Neuronal stem cell (in vitro differentiated cells): ENCODE measurements at regions not wholly inside any gene's neighbourhood (a gene's known extent, or its start where the extent isn't known, plus 50 kb on each side); places are given as distances from the start of the nearest gene placed in this dataset.

ENCODE experiments used
- DNase-seq: peaks from one replicate; pipeline ENCODE4 v3.0.0-alpha.2; 2013; ENCODE audit warnings: low spot score
- H2AFZ ChIP-seq: one replicate; pipeline ENCODE4 v1.6.1; 2013; ENCODE audit warnings: mild to moderate bottlenecking, low read length, inconsistent platforms
- H2AK5ac ChIP-seq: 2 replicates; pipeline ENCODE4 v1.6.1; 2013; ENCODE audit warnings: low read depth, mild to moderate bottlenecking, inconsistent platforms, low read length, moderate library complexity, mixed read lengths
- H2BK120ac ChIP-seq: 2 replicates; pipeline ENCODE4 v1.6.1; 2013; ENCODE audit warnings: low read depth, mild to moderate bottlenecking, inconsistent platforms, low read length, moderate library complexity, mixed read lengths
- H2BK12ac ChIP-seq: one replicate; pipeline ENCODE4 v1.6.1; 2013; ENCODE audit warnings: low read length, inconsistent platforms
- H2BK15ac ChIP-seq: 2 replicates; pipeline ENCODE4 v1.6.1; 2013; ENCODE audit warnings: mild to moderate bottlenecking, low read length, inconsistent platforms, mixed read lengths
- H2BK5ac ChIP-seq: one replicate; pipeline ENCODE4 v1.6.1; 2013; ENCODE audit warnings: inconsistent platforms, mild to moderate bottlenecking, low read length, moderate library complexity
- H3K14ac ChIP-seq: one replicate; pipeline ENCODE4 v1.6.1; 2013; ENCODE audit warnings: low read length, inconsistent platforms
- H3K18ac ChIP-seq: 2 replicates; pipeline ENCODE4 v1.6.1; 2013; ENCODE audit warnings: low read length, inconsistent platforms
- H3K23ac ChIP-seq: 2 replicates; pipeline ENCODE4 v1.6.1; 2013; ENCODE audit warnings: low read depth, mild to moderate bottlenecking, mixed read lengths, low read length, inconsistent platforms; ENCODE audit not compliant: poor library complexity
- H3K27ac ChIP-seq: replicated peaks from 3 replicates; pipeline ENCODE4 v1.5.1; 2013; ENCODE audit warnings: low read length, inconsistent platforms
- H3K27me3 ChIP-seq, 3 experiments: 2 replicates each; pipeline ENCODE4 v1.6.1; 2013; ENCODE audit warnings: low read length in 3 of 3, mild to moderate bottlenecking in 2 of 3, inconsistent platforms in 1 of 3, low read depth in 1 of 3, mixed read lengths in 1 of 3, moderate library complexity in 1 of 3; ENCODE audit not compliant: control insufficient read depth in 3 of 3, insufficient read depth in 3 of 3
- H3K36me3 ChIP-seq, 2 donors: replicated peaks in 1 of 2; 2 replicates each; pipeline ENCODE4 v1.6.1; 2013; ENCODE audit warnings: low read length in 2 of 2; ENCODE audit not compliant: control insufficient read depth in 2 of 2, insufficient read depth in 2 of 2
- H3K4ac ChIP-seq: 2 replicates; pipeline ENCODE4 v1.6.1; 2013; ENCODE audit warnings: inconsistent platforms, mild to moderate bottlenecking, low read length, moderate library complexity
- H3K4me1 ChIP-seq, 2 donors: 1 replicate in 1 of 2; 2 replicates in 1 of 2; pipeline ENCODE4 v1.6.1; 2013; ENCODE audit warnings: low read length in 2 of 2, low read depth in 1 of 2; ENCODE audit not compliant: control insufficient read depth in 2 of 2, insufficient read depth in 1 of 2
- H3K4me2 ChIP-seq: one replicate; pipeline ENCODE4 v1.6.1; 2013; ENCODE audit warnings: mild to moderate bottlenecking, low read length, inconsistent platforms; ENCODE audit not compliant: insufficient read depth, poor library complexity, severe bottlenecking
- H3K4me3 ChIP-seq, 2 donors: 2 replicates each; pipeline ENCODE4 v1.5.1; 2013; ENCODE audit warnings: low read length in 2 of 2, mild to moderate bottlenecking in 2 of 2, inconsistent platforms in 1 of 2, moderate library complexity in 1 of 2
- H3K79me1 ChIP-seq: one replicate; pipeline ENCODE4 v1.6.1; 2013; ENCODE audit warnings: low read depth, mild to moderate bottlenecking, inconsistent platforms, low read length, moderate library complexity
- H3K9ac ChIP-seq: one replicate; pipeline ENCODE4 v1.6.1; 2013; ENCODE audit warnings: mild to moderate bottlenecking, low read depth, low read length, inconsistent platforms; ENCODE audit not compliant: poor library complexity
- H3K9me3 ChIP-seq, 2 donors: replicated peaks in 1 of 2; 2 replicates each; pipeline versions ENCODE3 to v1.6.1; 2013; ENCODE audit warnings: low read length in 2 of 2, mild to moderate bottlenecking in 2 of 2, inconsistent platforms in 1 of 2, low read depth in 1 of 2, mixed read lengths in 1 of 2, moderate library complexity in 1 of 2; ENCODE audit not compliant: control insufficient read depth in 2 of 2, insufficient read depth in 1 of 2
- H4K8ac ChIP-seq: one replicate; pipeline ENCODE4 v1.6.1; 2013; ENCODE audit warnings: low read depth, mild to moderate bottlenecking, inconsistent platforms, low read length, moderate library complexity
- H4K91ac ChIP-seq: one replicate; pipeline ENCODE4 v1.6.1; 2013; ENCODE audit warnings: low read length, low read depth, mild to moderate bottlenecking, inconsistent platforms; ENCODE audit not compliant: poor library complexity
- WGBS, 2 donors: extraction: QIAGEN DNeasy Blood & Tissue Kit; methylation state at CpG; one replicate each; pipeline ENCODE4 v1.1.7; 2013; ENCODE audit warnings: missing lambda C conversion rate in 2 of 2, mixed read lengths in 1 of 2; ENCODE audit not compliant: insufficient read length in 2 of 2, insufficient replicate concordance in 1 of 2; ENCODE audit errors: extremely low coverage in 2 of 2; 5-methylcytosine and 5-hydroxymethylcytosine counted together

GRCh38 chr2:59590798-59591197 lies 962.7 kb downstream of the BCL11A start:
- Histone ChIP-seq H3K4me3 (no peak overlapping the region), H3K9ac (no peak overlapping the region), H2BK120ac (no peak overlapping the region), H4K8ac (no peak overlapping the region), H3K27me3 (no peaks in the 10 kb centered on the region), H3K4ac (no peak overlapping the region), H3K18ac (no peak overlapping the region), H2BK15ac (no peak overlapping the region), H3K9me3 (no peaks in the 10 kb centered on the region), H3K79me1 (no peaks in the 10 kb centered on the region), H4K91ac (no peak overlapping the region), H3K27ac (no peak overlapping the region), H3K4me2 (no peak overlapping the region), H3K36me3 (no peaks in the 10 kb centered on the region), H2BK12ac (no peak overlapping the region), H3K14ac (no peak overlapping the region), H3K4me1 (peaks cover 0 to 3% of the 10 kb centered on the region in 2 donors), H3K23ac (no peak overlapping the region), H2BK5ac (no peak overlapping the region), H2AK5ac (no peak overlapping the region), H2AFZ (no peak overlapping the region)
- DNase-seq = no peak

DNA sequence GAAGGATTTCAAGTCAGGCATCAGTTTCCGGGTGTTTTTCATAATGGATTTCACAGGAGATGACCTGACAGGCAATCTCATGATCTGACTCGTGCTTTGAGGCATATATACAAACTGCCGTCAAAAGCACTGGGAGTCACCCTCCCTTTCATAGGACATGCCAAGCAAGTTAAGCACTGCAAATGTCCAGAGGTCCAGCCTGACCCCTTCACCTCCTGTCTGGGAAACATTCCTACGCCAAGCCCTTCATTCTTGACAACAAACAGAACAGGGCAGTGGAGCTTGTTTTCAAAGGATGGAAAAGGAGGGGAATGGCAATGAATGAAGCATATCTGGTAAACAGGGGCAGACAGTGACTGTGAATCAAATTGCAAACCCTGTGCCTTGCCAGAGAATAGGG lies 963.6 kb downstream of the BCL11A start:
- Histone ChIP-seq H3K4me2 (no peak overlapping the region), H3K18ac (no peak overlapping the region), H2AFZ (no peak overlapping the region), H3K79me1 (no peaks in the 10 kb centered on the region), H3K4me3 (no peak overlapping the region), H3K14ac (no peak overlapping the region), H2BK15ac (no peak overlapping the region), H4K91ac (no peak overlapping the region), H2BK12ac (no peak overlapping the region), H3K27ac (no peak overlapping the region), H3K4ac (no peak overlapping the region), H2BK120ac (no peak overlapping the region), H3K23ac (no peak overlapping the region), H3K9me3 (no peaks in the 10 kb centered on the region), H4K8ac (no peak overlapping the region), H2BK5ac (no peak overlapping the region), H3K27me3 (no peaks in the 10 kb centered on the region), H2AK5ac (no peak overlapping the region), H3K4me1 (peaks cover 0 to 4% of the 10 kb centered on the region in 2 donors), H3K9ac (no peak overlapping the region), H3K36me3 (no peaks in the 10 kb centered on the region)
- no CpG with 5 or more reads among the region's 4 CpGs for WGBS, 2 donors
- peak; percentile 17 for DNase-seq

DNA sequence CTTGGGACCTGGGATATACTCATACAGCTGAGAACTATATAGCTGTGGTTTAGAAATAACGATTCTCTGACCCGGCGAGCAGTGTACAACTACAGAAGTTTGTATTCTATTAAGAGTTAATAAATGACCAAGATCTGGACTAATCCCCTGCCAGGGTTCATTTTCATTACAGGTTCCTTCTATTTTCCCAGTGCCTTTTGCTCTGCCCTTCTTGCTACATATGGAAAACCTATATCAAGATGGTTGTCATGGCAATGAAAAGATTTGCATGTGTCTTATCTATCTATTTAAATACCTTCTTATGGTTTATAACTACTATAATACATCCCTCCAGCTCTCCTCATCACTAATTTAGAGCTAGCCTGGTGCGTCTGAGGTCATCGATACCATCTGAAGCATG lies 965.2 kb downstream of the BCL11A start:
- H3K23ac ChIP-seq = no peak overlapping the region

GRCh38 chr2:59586176-59586575 lies 967.3 kb downstream of the BCL11A start:
- H3K9me3 ChIP-seq = no peaks in the 10 kb centered on the region
- no peak overlapping the region for H3K4me2 ChIP-seq
- H3K4me3 ChIP-seq = no peak overlapping the region
- H4K91ac ChIP-seq = no peak overlapping the region
- no peaks in the 10 kb centered on the region for H3K79me1 ChIP-seq
- no peak overlapping the region for H2BK12ac ChIP-seq
- H3K18ac ChIP-seq = no peak overlapping the region
- H3K4me1 ChIP-seq = peaks cover 0 to 4% of the 10 kb centered on the region in 2 donors
- H2BK15ac ChIP-seq = no peak overlapping the region
- H2BK120ac ChIP-seq = no peak overlapping the region
- no CpG with 5 or more reads among the region's 1 CpG for WGBS, 2 donors
- H3K36me3 ChIP-seq = no peaks in the 10 kb centered on the region
- H2AFZ ChIP-seq = no peak overlapping the region
- no peak overlapping the region for H3K9ac ChIP-seq
- H2AK5ac ChIP-seq = no peak overlapping the region
- no peak overlapping the region for H2BK5ac ChIP-seq
- no peaks in the 10 kb centered on the region for H3K27me3 ChIP-seq
- H3K4ac ChIP-seq = no peak overlapping the region
- H3K27ac ChIP-seq = no peak overlapping the region
- H3K23ac ChIP-seq = no peak overlapping the region
- DNase-seq = no peak
- no peak overlapping the region for H3K14ac ChIP-seq
- no peak overlapping the region for H4K8ac ChIP-seq

More for the DNA sequence above, 965.2 kb downstream of the BCL11A start:
- Histone ChIP-seq H4K91ac (no peak overlapping the region), H2BK120ac (no peak overlapping the region), H3K4me2 (no peak overlapping the region), H3K4me3 (no peak overlapping the region), H3K14ac (no peak overlapping the region), H2AFZ (no peak overlapping the region), H2BK5ac (no peak overlapping the region), H2BK12ac (no peak overlapping the region), H3K27ac (no peak overlapping the region), H3K79me1 (no peaks in the 10 kb centered on the region), H2BK15ac (no peak overlapping the region), H4K8ac (no peak overlapping the region), H2AK5ac (no peak overlapping the region), H3K18ac (no peak overlapping the region), H3K9ac (no peak overlapping the region), H3K4ac (no peak overlapping the region), H3K27me3 (no peaks in the 10 kb centered on the region), H3K9me3 (no peaks in the 10 kb centered on the region), H3K36me3 (no peaks in the 10 kb centered on the region), H3K4me1 (peaks cover 0 to 4% of the 10 kb centered on the region in 2 donors)
- DNase-seq = no peak
- WGBS, 2 donors = no CpG with 5 or more reads among the region's 5 CpGs
